ENCODE measurements at regions not wholly inside any gene's neighbourhood (a gene's known extent, or its start where the extent isn't known, plus 50 kb on each side); places are given as distances from the start of the nearest gene placed in this dataset.
"Not testable (repeated sequence)": the region's sequence is repeated elsewhere in the genome, so short reads cannot be mapped to it uniquely, and the experiment has no call there.

DNA sequence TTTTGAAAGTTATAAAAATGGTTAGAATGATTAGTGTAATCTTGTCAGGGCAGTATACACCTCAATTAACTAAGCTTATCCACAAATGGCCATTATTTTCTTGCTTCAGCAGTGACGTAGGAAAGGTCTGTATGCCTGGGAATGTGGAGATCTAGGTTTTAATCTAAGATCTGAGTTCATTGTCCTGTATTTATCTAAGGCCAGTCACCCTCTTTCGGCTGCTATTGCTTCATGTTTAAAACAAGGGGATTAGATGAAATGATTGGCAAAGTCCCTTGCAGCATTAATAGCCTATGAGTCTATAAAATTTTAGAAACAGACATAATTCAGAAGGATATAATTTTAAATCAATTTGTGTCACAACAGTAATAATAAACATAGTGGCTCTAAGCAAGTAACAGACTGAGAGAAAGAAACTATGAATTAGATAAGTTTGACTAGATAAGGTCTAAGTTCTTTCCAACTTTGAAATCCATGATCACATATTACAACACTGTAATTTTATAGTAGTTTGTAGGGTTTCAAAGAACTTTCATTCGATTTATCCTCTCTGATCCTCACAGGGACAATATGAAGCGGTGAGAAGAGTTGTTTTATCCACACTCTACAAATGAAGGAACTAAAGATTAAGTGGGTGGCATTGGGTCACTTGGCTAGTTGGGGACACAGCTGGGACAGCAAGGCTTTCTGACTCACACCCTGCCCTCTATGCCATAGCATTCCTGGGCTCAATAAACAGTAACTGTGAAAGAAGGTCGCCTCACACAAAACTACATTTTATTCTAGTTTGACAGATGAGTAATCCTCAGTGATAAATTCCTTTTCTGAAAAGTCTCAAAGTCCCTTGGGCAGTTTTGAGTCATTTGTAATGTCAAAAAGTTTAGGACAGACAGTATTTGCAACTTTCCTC, 60.6 kb upstream of the RDX start:
- Histone ChIP-seq H3K4me1 (peaks cover 0 to 11% (median 1%) of the 10 kb centered on the region in 9 donors), H3K9me3 (no peaks in the 10 kb centered on the region), H3K4me3 (no peak overlapping the region), H3K36me3 (no peaks in the 10 kb centered on the region), H3K27me3 (no peaks in the 10 kb centered on the region), H3K27ac (peak overlapping the region in 1 of 10 donors; percentile 40)
- ATAC-seq (peak in 1 of 8 donors; percentile 48), DNase-seq (no peak)
- intact Hi-C loops (cut with DNase I): no loop called here
- TF ChIP-seq, protein P1, sequence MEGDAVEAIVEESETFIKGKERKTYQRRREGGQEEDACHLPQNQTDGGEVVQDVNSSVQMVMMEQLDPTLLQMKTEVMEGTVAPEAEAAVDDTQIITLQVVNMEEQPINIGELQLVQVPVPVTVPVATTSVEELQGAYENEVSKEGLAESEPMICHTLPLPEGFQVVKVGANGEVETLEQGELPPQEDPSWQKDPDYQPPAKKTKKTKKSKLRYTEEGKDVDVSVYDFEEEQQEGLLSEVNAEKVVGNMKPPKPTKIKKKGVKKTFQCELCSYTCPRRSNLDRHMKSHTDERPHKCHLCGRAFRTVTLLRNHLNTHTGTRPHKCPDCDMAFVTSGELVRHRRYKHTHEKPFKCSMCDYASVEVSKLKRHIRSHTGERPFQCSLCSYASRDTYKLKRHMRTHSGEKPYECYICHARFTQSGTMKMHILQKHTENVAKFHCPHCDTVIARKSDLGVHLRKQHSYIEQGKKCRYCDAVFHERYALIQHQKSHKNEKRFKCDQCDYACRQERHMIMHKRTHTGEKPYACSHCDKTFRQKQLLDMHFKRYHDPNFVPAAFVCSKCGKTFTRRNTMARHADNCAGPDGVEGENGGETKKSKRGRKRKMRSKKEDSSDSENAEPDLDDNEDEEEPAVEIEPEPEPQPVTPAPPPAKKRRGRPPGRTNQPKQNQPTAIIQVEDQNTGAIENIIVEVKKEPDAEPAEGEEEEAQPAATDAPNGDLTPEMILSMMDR (IDR thresholded peaks at IDR 0.05): no peak
- 74 to 80% methylated on average over 5 of the region's 5 CpGs for WGBS, 2 donors

DNA sequence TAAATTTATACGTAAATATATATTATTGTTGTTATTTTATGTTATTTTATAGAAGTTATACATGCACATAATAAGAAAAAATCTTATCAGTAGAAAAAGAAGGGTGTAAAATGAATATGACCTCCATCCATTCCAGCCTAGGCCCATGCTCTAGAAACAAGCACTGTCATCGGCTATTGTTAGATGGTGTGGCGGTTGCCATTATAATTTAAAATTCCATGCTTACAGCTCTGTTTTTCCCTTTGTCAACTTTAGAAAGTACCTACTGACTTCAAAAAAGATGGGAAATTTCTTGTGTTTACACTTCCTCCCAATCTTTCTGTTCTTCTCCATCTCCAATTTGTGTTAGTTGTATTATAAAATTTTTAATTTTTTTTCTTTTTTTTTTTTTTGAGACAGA, 61.9 kb upstream of the RDX start:
- H3K4me1 ChIP-seq: peaks cover 0 to 17% (median 14%) of the 10 kb centered on the region in 9 donors
- ATAC-seq (no peak), DNase-seq (no peak)
- no peak overlapping the region for H3K27ac ChIP-seq
- no peaks in the 10 kb centered on the region for H3K27me3 ChIP-seq
- intact Hi-C loops (cut with DNase I): no loop called here
- H3K4me3 ChIP-seq: no peak overlapping the region
- no peaks in the 10 kb centered on the region for H3K36me3 ChIP-seq
- TF ChIP-seq, protein P1 (IDR thresholded peaks at IDR 0.05): no peak
- H3K9me3 ChIP-seq: no peaks in the 10 kb centered on the region
- WGBS, 2 donors: 97 to 98% methylated on average over 3 of the region's 3 CpGs

DNA sequence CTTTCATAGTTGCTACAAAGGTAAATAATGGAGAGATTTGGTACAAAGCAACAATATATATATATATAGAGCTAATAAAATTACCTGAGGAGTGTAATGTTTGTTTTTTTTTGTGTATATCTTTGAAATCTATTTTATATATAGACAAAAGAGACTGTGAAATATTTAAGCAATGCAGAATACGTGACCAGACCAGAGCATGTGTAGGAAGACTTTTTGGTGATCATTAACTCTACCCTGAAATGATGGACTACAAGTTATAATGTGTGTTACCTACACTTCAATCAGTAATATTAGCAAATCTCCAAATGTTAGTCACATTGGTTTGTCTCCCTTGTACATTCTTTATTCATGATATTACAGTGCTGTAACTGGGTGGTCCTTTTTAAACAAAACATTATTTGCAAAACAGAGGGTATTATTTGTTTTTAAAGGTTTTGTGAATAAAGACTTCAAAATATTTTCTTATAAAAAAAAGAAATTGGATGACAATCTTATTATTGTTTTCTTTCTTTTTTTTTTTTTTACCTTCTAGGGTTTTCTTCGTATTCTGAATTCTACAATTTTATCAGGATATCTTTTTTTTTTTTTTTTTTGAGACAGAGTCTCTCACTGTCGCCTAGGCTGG, 64.5 kb upstream of the RDX start:
- DNase-seq, H3K4me3 ChIP-seq, H3K27me3 ChIP-seq, ATAC-seq, H3K9me3 ChIP-seq, H3K27ac ChIP-seq, H3K36me3 ChIP-seq: not testable (repeated sequence)
- intact Hi-C loops (cut with DNase I): loop anchor here in 6 of 10 donors (5.0 to 10.0 kb wide), 4 partner anchors 44 to 416 kb away; partner anchors contain the start of gene RDX (in 3 of the 6)
- peaks cover 0 to 27% (median 13%) of the 10 kb centered on the region in 9 donors for H3K4me1 ChIP-seq
- 86 to 90% methylated on average over 3 of the region's 3 CpGs for WGBS, 2 donors

DNA sequence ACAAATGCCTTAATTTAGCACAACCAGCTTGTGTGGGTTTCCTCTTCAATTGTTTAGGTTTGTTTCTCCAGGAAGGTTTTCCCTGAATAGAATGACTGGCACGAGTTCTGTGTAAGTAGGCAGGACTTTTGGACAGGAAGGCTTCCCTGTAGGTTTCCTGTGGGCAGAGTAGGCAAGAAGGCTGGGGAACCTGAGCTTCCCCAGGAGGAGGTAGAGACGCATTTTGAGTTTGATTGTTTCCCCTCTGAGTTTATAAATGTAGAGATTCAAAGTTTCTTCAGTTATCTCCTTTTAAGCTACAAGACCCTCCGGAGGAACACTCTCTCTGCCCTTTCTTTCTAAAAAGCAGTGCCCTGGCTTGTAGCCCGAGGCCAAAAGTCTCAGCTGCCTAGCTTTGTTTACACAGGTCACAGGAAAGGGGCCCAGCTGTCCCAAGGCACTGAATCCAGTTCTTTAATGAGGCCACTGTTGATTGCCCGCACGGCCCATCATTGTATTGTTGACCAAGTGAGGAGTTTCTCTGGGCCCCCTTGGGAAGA, 66.6 kb upstream of the RDX start:
- TF ChIP-seq, protein P1 (IDR thresholded peaks at IDR 0.05): no peak
- no peaks in the 10 kb centered on the region for H3K9me3 ChIP-seq
- H3K27me3 ChIP-seq: no peaks in the 10 kb centered on the region
- peak in 7 of 8 donors; percentile 46 to 79 (median 75) for ATAC-seq
- H3K4me1 ChIP-seq: peaks cover 0 to 44% (median 24%) of the 10 kb centered on the region in 9 donors
- DNase-seq: peak in 1 of 2 donors; percentile 20
- 31 to 40% methylated on average over 6 of the region's 6 CpGs for WGBS, 2 donors
- intact Hi-C loops (cut with DNase I): loop anchor here in 6 of 10 donors (2.0 to 10.0 kb wide), 5 partner anchors 46 to 418 kb away; partner anchors contain the start of gene RDX (in 4 of the 6)
- H3K4me3 ChIP-seq: no peak overlapping the region
- peak overlapping the region in 9 of 10 donors; percentile 29 to 72 (median 47) for H3K27ac ChIP-seq
- H3K36me3 ChIP-seq: no peaks in the 10 kb centered on the region
